ENCODE measurements at regions not wholly inside any gene's neighbourhood (a gene's known extent, or its start where the extent isn't known, plus 50 kb on each side); places are given as distances from the start of the nearest gene placed in this dataset.
"Not testable (repeated sequence)": the region's sequence is repeated elsewhere in the genome, so short reads cannot be mapped to it uniquely, and the experiment has no call there.

DNA sequence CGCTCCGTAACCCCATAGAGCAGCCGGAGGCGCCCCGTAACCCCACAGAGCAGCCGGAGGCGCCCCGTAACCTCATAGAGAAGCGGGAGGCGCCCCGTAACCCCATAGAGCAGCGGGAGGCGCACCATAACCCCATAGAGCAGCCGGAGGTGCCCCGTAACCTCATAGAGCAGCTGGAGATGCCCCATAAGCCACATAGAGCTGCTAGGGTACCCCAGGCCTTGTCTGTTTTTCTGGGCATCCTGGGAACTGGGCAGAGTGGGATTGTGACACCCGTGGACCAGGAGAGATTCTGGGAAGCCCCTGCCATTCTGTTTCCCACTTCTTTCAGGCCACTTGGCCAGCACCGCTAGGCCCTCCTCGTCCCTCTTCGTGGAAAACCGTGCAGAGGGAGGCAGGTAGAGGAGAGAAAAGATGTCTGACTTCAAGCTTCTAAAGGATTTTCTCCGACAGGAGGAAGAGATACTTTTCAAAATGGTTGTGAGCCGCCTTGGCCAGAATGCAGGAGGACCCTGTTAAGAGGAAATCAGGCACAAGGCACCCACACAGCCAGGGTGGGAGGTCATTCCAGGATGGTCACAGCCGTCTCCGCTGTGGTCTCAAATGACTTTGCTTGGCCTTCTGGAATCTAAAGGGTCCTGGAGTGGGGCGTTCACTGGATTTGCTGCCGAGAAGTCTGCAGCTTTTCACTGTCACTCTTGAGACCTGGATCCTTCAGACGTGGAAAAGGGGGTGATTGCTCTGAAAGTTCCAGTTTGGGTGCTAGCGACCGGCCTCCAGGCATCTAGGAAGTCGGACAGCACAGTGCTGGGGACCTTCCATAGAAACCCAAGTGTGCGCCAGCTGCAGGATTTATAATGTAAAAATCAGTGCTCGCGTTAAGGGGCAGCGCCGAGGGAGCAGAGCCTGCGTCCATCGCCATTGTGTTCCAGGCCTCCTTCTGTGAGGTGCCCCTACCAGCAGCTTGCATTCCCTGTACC, 178.3 kb upstream of the ZNF469 start:
- DNase-seq = not testable (repeated sequence)

DNA sequence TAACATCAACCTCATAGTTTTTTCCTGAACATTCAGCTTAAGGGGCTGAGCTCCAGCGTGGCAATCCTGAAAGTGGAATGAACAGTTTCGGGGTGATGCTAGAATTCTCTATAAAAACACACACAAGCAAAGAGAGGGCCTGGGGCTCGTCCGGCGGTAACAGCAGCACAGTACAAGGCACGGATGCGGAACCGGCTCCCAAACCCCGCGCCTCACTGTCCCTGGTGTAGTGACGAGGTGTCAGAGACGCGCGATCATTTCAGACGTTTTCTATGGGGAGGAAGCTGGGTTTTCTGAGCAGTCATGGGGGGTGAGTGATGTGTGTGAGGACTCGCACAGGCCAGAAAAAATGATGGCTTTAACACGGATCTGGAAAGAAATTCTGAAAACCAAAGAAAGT, 177.3 kb upstream of the ZNF469 start:
- DNase-seq = not testable (repeated sequence)

DNA sequence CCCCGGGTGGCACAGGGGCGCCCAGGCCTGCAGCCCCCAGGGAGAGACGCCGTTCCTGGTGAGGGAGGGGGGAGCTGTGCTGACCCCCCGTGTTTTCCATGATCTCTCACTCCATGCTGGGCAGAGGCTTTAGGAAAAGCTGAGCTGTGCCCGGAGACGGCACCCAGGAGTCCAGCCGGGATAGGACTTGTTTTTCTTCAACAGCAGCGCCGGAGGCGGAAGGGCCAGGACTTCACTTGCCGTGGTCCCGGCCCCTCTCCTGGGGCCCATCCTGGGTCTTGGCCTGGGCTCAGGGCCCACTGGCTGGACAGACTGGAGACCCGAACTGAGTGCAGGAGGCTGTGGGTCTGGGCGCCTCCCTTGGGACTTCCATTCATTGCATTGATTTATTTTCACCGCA, 176.8 kb upstream of the ZNF469 start:
- DNase-seq = not testable (repeated sequence)

DNA sequence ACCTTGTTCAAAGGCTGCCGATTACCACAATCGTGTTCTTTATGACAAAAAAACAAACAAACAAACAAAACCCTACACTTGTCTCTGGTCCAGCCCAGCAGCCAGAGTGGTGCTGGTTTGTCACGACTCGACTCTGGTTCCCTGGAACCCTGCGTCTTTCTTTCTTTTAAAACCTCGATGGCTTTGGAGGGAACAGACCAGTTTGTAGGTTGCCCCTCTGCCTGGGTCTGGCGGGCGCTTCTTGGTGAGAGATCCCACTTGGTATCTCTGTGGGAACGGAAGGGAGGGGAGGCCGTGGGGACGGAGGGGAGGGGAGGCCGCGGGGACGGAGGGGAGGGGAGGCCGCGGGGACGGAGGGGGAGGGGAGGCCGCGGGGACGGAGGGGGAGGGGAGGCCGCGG, 176.2 kb upstream of the ZNF469 start:
- not testable (repeated sequence) for DNase-seq

DNA sequence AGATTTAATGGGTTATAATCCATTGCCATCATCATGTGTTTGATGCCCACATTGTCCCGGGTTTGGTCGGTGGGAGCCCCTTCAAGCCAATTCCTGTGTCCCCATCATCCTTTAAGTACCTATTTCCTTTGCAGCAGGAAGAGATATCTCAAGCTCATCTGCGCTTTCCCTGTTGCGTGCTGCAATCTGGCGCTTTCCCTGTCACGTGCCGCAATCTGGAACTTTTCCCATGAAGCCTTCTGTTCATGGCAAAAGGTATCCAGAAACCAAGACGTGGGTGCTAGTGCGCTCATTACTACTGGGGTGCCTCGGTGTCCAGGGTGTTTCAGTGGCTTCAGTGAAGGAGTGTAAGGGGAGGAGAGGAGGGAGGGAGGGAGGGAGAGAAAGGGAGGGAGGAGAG, 174.6 kb upstream of the ZNF469 start:
- DNase-seq = no peak

DNA sequence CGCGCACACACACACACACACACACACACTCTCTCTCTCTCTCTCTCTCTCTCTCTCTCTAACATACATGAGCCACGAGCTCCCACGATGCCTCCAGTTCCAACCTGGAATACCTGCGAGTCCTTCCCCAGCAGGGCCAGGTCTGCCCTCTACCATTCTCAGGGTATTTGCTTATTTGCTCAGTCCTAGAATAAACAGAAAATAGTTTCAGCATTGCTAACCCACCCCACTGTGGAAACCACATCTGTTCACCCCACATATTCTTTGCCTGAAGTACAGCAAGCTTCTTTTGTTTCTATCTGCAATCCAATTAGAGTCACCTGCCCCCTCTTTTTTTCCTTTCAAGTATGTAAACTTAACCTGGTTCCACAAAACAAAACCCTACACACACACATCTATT, 174.0 kb upstream of the ZNF469 start:
- not testable (repeated sequence) for DNase-seq

DNA sequence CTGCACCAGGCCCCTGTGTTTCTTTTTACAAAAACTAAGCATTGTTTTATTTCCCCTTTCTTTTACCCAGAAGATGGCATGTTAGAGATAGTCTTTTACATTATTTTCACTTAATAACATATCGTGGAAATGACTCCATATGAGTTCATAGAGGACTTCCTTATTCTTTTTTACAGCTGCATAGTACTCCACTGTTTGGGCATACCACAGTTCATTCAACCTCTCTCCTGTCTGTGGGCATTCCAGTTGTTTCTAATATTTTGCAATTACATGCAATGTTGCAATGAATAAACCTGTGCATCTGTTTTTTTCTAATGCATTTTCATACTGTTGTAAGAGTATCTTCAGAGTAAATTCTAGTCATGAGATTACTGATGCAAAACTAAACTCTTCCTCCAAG, 173.2 kb upstream of the ZNF469 start:
- DNase-seq = not testable (repeated sequence)

DNA sequence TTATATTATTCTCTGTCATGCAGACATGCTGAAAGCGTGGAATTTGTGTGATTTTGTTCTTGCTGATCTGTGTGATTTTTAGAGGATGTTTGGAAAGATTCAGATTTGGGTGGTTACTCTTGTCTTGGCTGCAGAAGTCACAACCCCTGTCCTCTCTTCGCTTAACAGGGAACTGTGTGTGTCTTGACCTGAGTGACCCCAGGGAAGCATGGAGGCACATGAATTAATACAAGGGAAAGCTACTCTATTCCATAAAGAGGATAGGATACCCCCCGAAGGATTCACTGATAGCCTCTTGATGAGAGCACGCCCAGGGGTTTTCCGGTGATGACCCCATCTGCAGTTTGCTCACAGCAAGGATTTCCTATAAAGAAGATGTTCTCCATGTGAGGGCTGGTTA, 168.8 kb upstream of the ZNF469 start:
- DNase-seq = not testable (repeated sequence)

DNA sequence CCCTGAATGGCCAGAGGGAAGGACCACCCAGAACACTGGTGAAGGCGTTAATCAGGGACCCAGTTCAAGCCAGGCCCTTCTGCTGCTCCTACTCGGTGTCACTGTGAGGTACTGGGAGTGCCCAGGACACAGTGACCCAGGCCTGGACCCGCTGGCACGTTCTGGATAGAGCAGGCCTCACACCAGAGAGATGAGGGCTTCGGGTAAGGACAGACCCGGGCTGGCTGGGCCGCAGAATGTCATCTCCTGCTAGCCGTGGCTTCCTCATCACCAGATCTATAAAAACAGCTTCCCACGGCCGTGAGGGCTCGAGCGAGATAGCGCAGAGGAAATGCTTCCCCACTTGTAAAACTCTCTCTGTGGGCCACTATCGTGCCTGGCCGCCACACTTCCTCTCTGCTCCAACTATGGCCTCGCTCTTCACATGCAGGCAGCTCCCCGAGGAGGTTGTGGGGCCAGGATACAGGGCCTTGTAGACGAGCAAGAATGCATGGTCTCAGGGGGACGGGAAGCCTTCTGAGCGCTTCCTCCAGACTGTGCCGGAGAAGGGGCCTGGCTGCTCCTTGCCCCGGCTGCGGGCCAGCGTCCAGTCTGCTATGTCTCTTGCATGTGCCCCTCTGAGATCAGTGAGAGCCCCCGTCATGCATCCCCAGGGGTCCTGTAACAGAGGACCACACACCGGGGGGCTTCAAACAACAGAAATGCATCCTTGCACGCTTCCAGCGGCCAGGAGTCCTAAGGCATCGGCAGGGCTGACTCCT, 161.6 kb upstream of the ZNF469 start:
- not testable (repeated sequence) for DNase-seq

DNA sequence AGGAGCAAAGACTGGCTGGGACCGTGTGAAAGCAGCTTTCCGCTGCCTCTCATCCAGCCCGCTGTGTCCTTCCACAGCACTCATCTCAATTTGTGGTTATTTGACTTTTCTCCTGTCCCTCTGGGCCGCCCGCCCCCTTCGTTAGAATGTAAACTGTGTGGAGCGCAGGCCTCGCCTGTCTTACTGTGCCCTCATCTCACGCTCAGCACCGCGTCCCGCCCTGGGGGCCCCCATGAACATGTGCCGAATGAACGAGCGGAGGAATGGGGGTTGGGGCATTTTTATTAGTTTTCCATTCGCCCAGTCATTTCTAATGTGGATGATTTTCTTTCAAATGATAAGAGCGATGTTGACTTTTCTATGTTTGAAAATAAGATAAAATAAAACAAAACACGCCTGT, 159.1 kb upstream of the ZNF469 start:
- DNase-seq = not testable (repeated sequence)

DNA sequence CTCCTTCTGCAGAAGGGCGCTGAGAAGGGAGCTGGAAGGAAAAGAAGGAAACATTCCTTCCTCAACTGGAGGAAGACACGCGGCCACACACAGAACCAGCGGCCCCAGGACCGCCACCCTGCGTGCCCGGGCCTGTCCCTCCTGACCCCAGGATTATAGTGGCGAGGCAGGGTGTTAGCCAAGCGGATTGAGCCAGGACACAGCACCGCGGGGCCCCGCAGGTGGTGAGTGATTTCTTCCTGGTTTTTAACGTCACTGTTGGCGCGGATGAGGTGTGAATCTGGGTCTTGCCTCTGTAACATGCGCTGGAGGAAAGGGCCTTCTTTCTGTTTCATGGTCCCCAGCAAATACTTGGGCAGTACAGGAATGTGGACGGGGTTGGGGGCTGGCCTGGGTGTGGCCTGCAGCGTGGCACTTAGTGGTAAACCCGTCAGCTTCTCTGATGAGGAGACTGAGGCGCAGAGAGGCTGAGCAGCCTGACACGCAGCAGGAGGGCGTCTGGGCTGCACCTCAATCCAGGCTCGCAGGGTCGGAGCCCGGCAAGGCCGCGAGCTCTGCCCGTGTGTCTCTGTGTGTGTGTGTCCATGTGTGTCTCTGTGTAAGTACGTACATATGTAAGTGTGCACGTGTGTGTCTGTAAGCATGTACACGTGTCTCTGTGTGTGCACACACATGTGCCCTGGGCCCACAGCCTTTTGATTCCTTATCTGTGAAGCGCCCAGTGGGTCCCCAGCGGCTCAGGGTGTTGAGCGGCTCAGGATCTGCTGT, 158.4 kb upstream of the ZNF469 start:
- not testable (repeated sequence) for DNase-seq

DNA sequence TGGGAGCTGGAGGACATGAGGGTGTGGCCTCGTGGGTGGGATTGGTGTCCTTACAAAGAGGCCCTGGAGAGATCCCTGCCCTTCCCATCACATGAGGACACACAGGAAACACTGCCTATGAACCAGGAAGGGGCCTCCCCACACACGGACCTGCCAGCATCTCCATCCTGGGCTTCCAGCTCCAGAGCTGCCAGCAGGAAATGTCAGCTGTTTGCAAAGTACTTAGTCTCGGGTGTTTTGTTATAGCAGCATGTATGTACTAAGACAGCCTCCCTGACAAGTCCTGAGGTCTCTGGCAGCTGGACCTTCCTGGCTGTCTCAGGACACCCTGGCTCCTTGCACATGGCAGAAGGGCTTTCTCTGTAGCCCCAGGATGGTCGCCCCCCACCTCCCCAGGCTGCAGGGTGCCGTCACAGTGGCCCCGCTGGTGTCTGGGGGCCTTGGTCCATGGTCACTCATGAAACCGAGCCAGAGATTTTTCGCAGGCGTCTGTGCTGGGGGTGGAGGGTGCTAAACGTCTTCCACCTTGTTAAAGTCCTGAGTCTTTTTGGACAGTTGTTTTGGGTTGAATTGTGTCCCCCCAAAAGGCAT, 157.0 kb upstream of the ZNF469 start:
- DNase-seq = not testable (repeated sequence)

DNA sequence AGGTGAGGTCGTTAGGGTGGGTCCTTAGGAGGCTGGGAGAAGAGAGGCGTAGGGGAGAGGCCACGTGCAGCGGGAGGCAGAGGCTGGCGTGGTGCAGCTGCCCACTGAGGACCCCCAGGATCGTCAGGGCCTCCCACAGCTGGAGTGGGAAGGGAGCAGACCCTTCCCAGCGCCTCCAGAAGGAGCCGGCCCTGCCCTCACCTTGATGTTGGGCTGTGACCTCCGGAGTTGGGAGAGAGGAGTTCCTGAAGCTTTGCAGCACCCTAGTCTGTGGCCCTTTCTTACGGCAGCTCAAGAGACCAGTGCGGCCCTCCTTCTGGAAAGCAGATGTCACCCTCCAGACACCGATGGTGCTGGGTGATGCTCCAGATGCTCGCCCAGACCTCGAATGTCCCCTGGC, 156.5 kb upstream of the ZNF469 start:
- not testable (repeated sequence) for DNase-seq

DNA sequence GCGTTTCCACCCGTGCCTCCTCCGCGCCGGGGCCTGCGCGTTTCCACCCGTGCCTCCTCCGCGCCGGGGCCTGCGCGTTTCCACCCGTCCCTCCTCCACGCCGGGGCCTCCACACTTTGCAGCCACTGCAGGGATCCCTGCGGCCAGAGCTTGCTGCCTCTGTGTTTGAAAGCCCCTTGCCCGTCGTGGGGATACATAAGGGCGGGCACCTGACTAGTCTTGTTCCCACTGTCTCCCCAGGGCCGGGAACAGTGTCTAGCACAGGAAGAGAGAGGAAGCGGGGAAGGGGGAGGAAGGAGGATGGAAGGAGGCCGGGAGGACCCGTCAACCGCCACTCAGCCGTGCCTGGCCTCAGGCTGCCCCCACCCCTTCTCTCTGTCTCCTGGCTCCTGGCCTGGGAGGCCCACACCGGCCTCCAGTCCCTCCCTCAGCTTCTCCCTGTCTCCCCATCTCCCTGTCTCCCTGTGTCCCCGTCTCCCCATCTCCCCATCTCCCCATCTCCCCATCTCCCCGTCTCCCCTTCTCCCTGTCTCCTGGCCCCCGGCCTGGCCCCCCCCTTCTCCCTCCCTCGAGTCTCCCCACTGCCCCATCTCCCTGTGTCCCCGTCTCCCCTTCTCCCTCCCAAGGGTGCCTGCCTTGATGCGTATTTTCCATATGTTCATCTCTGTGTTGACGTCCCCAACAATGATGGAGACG, 155.6 kb upstream of the ZNF469 start:
- not testable (repeated sequence) for DNase-seq

DNA sequence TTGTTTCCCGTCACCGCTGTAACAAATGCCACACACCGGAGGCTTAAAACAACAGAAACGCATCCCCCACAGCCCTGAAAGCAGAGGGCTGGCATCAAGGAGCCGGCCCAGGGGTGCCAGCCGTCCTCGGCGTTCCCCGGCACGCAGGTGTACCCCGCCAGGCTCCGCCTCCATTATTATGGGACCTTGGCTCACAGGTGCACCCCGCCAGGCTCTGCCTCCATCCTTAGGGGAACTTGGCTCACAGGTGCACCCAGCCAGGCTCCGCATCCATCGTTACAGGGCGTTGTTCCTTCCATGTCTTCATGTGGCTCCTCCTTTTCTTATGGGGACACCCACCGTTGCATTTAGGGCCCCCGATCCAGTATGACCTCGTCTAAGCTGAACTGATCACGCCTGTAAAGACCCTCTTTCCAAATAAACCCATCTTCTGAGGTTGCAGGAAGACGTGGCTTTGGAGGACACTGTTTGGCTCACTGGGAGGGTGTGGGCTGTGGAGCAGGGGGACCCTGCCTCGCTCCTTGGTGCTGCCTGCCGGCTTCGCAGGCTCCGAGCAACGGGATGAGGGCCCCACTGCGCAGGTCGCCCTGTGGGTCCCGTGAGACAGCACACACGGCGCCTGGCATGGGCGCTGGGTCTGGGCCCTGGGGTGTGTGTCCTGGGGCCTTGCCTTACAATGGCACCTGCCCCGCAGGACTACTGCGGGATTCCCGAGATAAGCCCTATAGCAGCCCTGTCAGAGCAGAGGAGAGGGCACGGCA, 154.9 kb upstream of the ZNF469 start:
- not testable (repeated sequence) for DNase-seq

DNA sequence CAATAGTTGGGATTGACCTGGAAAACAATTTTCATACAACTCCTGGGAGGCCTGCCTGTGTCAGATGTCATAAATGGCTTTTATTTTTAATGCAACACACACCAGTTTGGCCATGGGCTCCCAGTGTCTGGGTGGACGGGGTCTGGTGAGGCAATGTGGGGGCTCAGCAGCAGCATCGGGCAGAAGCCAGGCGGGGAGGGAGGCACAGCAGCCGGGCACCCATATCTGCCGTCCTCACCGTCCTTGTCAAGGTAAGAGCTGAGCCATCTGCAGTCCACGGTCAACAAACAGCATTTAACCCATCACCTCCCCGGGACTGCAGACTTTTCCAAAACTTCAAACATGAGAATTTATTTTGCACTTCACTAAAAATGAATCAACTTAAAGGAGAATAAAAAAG, 154.0 kb upstream of the ZNF469 start:
- not testable (repeated sequence) for DNase-seq

DNA sequence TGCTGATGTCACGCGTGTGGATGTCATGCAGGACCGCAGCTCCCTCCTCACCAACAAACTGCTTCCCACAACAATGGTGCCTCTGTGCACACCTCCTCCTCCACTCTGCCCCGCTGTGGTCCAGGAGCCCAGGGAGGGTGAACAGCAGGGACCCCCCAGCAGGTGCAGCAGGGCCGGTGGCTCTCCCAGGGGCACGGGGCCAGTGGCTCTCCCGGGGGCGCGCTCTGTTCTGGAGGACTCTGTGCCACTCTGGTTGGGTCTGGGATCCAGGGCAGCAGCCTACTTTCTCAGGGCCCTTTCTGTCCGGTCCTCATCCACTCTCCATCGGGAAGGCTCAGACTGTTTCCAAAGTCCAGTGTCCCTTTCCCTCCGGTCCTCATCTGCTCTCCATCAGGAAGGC, 153.0 kb upstream of the ZNF469 start:
- DNase-seq = not testable (repeated sequence)

DNA sequence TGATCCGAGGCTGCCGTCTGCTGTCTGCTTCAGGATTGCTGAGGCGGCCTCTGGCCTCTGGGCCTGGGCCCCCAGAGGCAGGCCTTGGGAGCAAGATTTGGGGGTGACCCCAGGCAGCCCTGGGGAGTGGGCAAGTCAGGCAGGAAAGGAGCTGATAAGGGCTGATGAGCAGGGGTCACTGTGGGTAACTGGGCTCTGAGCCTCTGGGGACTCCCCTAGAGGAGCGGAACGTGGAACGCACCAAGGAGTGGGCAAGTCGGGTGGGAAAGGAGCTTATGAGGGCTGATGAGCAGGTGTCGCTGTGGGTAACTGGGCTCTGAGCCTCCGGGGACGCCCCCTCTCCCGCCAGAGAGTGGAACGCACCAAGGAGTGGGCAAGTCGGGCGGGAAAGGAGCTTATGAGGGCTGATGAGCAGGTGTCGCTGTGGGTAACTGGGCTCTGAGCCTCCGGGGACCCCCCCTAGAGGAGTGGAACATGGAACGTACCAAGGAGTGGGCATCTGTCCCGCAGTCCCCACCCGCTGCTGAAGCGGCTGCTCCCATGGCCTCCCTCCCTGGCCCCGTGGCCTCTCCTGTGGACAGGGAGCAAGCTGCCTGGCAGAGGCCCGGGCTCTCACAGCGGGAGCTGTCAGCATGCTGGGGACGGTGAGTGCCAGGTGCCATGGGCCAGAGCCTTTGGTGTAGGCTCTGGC, 152.3 kb upstream of the ZNF469 start:
- not testable (repeated sequence) for DNase-seq

DNA sequence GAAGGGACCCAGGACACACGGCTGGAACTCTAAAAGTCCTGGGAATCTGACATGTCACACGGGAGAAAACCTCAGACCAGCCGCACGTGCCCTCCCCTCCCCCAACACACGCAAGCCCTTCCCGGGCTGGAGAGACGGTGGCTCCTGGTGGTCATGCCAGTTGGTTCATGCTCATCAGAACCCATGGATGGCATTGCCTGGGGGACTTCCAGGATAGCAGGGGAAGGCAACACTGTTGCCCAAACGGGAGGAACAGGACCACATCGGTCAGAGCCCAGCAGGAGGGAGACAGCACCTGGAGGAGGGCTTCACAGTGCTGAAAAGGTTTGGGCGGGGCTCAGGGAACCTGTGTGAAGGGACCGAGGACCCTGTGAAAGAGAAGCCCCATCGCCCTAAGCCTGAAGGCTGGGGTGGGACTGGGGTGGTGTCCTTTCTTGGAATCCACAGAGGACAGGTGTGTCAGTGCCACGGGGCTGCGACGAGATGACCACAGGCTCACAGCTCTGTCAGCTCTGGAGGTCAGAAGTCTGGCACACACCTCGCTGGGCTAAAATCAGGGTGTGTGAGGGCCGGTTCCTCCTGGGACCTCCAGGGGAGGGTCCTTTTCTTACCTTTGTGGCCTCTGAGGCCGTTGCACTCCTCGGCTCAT, 151.7 kb upstream of the ZNF469 start:
- not testable (repeated sequence) for DNase-seq

DNA sequence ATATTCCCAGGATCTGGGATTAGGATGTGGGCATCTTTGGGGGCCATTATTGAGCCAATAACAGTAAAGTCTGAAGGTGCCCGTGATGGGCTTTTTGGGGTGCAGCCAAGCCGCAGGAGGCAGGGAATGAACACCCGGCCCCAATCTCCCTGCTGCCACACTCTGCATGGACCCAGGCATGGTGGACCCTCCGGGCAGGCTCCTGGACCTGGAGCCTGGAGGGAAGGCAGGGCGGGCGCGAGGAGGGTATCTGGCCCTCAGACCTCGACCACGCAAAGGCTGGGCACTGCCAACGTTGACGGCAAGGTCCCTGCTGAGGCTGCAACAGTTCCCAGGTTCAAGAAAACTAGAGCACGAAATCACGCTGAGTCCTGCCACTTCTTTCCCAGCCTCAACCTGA, 150.9 kb upstream of the ZNF469 start:
- not testable (repeated sequence) for DNase-seq
